Stimulated activated CD4-positive, alpha-beta T cell treated with anti-CD3 and anti-CD28 coated beads, Interleukin-4, amount 100 ng/mL, for 1 hour (primary cell): ENCODE measurements at regions not wholly inside any gene's neighbourhood (a gene's known extent, or its start where the extent isn't known, plus 50 kb on each side); places are given as distances from the start of the nearest gene placed in this dataset.

ENCODE experiments used
- DNase-seq: peaks from one replicate; pipeline ENCODE4 v3.0.0-alpha.2; 2020

DNA sequence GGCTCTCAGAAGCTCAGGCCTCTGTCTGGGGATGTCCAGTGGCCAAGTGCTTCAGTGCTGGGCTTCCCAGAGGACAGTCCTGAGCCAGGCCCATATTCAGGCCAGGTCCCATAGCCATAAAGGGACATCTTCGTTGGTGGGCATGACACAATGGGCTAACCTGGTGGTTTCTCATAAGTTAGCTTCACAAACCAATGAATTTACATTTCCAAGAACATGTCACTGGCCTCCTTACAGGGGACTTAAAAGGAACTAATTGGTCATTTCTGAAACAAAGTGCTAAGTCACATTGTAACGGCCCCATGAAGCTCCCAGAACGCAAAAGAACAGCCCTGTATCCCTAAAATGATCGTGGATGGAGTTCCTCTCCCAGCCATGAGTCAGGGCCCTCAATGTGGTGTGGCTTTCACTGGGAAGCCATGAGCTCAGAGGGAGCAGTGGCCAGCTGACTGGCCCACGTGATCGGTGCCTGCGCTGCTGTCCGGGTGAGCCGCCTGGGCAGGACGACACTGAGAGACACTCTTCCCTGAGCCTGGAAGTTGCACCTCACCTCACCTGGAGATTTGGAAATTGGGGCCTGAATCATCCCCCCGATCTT lies 163.7 kb upstream of the APCDD1 start:
- no peak for DNase-seq

DNA sequence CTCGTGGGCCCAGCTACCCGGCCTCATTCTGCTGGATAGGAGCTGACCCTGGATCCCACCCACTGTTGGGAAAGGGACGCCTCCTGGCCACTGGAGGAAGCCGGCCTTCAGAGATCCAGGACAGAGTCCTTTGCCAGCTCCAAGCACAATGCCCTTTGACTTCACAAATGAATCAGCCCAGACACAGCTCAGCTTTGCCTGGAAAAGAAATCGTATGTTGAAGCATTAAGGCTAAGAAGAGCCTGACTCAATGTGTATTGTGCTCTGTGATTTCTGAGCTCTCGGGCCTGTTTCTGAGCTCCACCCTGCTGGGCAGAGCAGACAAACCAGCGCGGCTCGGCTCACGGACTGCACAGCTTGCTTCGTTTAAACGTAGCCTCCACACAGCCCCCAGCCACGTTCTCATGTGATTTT lies 162.9 kb upstream of the APCDD1 start:
- no peak for DNase-seq

DNA sequence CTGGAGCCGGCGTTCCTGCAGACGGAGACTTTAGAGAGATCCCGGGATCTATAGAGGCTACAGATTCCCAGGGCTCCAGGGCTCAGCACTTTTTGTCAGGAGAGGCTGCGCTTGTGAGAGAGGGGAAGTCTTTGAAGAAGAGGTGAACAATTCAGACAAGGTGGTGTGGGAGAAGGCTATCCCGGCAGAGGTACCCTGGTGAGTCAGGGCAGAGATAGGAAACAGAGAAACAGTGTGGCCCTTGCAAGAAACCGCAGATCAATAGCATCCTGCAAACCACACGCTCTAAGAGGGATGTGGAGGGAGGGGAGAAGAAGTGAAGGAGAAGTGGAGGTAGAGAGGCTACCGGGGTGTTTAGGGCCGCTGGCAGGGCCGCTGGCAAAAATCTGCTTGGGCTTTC lies 160.5 kb upstream of the APCDD1 start:
- no peak for DNase-seq

DNA sequence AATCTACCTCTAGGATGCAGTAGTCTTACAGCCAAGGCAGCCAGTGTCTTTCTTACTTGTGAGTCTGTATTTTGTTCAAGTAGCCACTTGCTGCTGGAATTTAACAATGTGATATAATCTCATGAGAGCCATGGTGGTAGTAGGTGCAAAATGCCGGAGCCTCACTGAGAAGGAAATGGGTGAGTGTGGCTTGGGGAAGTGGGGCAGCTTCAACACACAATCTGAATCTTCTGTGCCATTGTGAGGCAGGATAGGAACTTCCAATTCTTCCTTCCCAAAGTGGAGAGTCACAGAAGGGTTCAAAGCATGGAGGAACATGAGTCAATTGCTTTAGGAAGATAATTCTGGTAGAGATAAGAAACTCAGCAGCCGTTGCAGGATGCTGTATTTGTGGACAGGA lies 158.7 kb upstream of the APCDD1 start:
- DNase-seq, result no peak

DNA sequence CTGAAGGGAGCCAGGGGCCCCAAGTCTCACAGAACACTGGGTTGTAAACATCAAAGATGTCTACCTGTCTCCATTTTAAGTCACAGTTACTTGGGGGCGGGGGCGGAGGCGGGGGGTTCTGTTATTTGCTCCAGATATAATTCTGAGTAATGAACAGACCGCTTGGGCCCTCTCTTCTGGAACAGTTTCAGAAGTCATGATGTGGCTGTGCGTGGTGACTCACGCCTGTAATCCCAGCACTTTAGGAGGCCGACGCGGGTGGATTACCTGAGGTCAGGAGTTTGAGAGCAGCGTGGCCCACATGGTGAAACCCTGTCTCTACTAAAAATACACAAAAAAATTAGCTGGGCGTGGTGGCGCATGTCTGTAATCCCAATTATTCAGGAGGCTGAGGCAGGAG lies 157.9 kb upstream of the APCDD1 start:
- no peak for DNase-seq

DNA sequence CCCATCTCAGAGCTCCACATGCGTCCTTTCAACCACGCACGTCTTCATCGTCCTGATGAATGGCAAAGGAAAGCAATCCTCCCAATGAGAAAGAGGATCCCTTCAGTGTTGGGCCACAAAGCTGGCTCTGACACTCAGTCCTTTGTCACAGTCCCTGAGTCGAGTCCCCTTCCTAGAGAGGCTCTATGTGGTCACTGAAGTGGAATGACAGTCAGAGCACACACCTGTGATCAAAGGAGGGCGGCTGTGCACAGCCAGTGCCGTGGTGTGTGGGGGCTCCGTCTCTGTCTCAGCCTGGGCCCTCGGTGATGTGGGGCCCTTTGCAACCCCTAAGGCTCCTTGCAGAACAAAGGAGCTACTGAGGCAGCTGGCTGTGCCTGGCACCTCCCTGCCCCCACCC lies 157.3 kb upstream of the APCDD1 start:
- no peak for DNase-seq

DNA sequence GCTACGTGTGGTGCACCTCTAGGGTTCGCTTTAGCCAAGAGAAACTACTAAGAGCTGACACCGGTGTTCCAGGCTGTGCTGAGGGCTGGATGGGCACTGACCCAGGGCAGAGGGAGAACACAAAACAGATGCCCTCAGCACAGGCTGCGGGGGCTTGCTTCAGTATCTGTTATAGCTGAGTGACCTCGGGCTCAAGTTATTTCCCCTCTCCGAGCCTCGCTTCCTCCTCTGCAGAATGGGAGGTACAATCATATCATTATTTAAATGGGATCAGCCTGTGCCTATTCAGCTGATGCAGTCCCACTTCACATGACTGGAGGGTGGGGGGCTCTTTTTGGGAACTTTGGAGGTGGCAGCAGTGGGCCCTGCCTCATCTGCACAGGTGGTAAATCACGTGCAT lies 156.1 kb upstream of the APCDD1 start:
- DNase-seq, result no peak

DNA sequence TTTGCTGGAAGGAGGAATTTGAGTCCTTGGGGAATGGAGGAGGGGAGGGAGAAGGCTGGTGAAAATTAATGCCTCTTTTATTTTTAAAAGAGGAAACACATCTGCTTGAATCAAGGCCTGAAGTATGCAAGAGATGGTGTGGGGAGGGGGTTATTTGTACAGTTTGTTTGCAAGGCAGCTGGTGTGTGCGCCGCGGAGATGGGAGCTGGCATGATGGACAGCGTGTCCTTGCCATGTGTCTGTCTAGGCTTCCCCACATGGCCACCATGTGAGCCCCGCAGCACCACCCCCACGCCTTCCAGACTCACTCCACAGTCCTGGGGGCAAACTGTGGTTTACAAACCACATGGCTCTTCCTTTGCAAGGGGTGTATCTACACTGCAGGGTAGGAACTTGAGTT lies 154.8 kb upstream of the APCDD1 start:
- DNase-seq, result no peak

DNA sequence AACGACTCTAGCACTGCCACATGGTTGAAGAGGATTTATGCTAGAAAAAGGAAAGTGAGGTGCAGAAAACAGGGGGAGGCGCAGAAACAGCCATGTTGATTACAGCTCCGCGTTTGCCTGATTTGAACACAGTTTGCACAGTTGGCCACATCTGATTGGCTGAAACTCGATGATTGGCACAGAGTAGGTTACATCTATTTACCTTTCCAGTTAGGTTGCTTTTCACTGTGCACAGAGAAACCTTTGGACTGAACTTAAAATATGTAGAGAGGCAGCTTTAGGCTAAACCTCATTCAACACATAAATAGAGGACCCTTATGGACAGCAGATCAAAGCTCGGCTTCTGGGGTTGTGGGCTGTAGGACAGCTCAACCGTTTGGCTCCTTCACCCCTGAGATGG lies 153.7 kb upstream of the APCDD1 start:
- DNase-seq, result no peak

DNA sequence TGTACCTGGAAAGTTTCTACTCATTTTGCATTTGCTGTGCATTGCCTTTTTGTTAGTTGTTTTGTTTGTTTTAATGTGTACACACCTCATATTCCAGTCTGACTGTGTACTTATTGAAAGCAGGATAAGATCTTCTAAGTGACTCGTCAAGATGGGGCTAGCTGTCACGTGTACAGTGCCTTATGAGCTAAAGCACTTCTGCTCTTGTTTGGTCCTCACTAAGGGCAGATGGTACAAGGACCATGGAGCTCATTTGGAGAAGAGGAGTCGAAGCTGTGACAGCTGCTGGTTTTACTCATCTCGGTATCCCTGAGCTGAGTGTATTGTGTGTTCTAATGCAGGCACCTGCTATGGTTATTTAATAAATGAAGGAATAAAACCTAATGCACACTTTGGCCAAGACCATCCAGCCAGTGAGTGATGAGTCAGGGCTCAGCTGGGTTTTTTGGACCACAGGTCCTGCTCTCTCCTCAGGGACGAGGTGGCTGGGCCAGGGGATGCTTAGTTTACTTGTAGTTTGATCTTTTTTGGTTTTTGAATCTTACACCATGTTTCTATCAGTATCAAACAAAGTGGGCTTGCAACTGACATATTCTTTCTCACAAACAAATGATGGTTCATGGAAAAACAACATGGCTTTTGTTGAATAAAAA lies 152.5 kb upstream of the APCDD1 start:
- DNase-seq, result no peak

DNA sequence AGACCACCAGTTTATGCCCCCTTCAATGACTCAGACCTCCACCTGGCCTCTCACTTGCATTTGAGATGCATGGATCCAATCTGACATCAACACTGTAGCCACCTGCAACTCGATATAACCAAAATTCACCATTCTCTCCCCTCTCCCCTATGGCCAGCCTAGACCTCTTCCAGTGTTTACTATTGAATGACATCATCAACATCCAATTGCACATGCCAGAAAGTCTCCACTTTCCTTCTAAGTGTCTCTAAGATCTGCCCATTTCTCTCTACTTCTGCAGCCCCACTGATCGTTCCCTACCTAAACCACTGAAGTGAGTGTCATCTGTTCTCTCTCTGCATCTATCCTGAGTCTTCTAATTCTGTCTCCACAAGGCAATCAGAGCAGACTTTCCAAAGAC lies 151.3 kb upstream of the APCDD1 start:
- no peak for DNase-seq

DNA sequence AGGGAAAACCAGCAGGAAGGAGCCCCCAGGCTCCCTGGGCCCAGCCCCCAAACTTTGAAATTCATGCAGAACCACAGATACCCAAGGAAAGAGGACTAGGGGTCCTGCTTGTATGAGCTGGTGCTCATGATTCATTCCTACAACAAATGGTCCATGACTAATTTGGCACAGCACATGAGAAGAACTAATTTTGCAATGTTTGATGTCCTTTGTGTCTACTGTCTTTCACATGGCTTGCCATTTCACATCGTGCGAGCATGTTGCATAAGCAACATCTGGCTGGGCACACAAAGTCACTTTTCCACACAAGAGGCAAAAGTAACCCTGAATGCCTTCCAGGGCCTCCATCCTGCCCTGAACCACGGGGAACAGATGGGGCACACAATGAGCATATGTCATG lies 149.6 kb upstream of the APCDD1 start:
- no peak for DNase-seq

DNA sequence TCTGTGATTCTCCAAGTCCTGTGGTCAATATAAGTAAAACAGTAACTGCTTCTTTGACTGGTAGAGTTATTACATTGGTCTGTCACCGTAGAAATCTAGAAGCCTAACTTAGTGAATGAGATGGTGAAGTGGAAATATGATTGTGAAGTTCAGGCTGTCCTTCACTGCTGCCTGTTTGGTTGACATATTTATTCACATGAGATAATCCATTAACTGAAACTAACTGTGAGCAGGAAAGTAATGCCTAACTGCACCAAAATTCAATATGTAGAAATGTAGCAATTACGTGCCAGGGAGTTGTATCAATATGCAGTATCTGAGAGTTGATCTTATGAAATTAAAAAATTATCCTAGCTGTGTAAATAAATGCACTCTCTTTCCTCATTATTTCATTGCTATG lies 147.7 kb upstream of the APCDD1 start:
- DNase-seq, result no peak

DNA sequence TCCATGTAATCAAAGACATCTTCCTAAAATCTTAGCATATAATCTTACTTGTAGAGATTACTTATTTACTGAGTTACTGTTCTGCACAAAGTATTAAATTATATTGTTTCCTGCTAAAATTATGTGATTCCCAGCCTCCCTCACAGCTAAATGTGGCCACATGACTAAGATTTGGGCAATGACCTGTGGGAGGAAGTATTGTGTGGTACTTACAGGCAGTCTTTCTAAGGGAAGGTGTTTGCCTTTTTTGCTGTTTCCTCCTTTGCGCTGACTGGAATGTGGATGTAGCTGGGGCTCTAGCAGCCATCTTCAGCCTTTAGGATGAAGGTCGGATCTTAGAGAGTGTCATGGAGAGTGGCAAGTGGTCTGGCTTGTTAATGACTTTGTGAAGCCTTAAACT lies 146.3 kb upstream of the APCDD1 start:
- DNase-seq, result no peak

DNA sequence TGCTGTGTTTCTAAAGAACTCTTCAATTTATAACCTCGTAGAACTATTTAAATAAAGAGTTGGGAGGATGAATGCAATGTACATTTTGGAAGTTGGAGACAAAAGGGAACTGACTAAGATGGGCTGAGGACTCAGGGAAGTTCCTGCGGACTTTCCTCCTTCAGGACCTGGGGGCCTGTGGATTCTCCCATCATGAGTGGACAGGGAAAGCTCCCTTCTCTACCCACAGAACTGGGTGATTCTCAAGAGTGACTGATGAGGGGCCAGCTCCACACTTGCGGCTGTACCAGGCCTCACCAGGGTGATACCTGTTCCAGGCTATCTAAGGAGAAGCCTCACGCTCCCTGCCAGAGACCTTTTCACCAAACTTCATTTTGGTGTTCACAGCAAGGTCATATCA lies 143.8 kb upstream of the APCDD1 start:
- DNase-seq, result no peak

DNA sequence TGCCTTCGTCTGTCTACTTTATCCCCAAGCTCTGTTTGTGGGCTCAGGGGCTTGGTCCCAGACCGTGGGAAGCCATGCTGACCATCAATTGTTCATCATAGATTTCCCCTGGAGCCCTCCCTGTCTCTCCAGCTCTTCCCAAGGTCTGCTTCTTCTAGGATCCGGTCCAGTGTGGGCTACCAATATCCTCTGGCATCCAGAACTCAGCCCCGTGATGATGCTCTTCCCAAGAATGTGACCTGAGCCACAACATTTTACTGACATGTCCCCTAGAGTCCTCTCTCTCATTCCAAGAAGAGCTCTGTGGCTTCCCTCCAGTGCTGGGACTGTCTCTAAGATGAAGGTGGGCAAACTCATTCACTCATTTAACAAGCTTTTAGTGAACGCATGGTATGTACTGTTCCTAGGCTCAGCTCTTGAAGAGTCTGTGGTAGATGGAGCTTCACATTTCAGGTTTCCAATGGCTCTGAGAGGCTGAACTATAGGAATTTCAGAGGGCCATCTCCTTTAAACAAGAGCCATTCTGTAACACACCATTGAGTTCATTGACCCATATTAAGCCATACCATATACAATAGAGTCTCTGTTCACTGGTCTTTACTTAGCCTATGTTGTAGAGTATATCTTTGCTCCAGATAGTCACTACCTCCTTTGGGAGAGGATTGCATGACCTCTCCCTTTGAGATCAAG lies 142.0 kb upstream of the APCDD1 start:
- no peak for DNase-seq

DNA sequence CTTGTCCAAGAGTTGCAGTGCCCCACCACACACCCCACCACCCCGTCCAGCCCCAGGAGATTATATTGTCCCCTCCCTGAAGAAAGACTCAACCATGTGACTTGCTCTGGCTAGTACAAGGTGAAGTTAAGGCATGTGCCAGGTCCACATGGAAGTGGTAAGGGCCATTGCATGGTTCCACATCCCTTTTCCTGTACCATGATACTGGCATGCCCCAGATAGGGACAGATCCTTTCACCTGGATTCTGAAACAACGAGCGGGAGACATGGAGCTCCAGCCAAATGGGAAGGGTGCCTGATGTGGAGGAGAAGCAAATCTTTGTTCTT lies 141.5 kb upstream of the APCDD1 start:
- no peak for DNase-seq

DNA sequence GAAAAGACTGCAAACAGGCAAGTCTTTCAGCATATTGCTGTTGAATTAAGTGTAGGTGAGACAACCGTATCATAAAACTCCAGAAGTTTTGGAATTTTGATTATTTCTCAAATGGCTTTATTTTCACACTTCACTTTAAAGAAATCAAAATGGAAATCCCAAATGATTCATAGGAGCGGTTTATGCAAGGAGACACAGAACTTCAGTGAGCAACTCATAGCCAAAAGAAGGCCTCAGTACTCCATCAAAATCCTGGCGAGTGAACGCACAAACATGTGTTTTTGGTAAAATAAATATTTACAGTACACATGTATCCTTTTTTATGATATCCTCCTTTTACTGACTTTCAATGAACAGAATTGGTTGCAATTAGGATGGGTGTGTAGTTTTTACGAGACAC lies 140.4 kb upstream of the APCDD1 start:
- no peak for DNase-seq

DNA sequence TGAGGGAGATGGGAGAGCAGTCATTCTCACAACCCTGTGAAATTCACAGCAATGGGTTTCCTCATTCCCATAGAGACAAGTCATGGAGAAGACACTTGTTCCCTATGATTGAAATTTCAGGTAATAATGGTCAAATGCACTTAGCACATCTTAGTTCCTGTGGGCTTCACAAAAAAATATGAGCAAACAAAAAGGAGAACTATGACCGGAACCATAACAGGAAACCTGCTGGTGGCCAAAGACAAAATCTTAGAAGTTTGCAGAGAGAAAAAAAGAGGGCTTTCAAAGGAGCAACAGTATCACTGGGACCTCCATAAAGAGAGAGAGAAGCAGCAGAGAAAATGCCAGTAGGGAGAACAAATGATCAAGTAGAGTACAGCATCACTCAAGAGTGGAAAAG lies 138.9 kb upstream of the APCDD1 start:
- DNase-seq, result no peak

DNA sequence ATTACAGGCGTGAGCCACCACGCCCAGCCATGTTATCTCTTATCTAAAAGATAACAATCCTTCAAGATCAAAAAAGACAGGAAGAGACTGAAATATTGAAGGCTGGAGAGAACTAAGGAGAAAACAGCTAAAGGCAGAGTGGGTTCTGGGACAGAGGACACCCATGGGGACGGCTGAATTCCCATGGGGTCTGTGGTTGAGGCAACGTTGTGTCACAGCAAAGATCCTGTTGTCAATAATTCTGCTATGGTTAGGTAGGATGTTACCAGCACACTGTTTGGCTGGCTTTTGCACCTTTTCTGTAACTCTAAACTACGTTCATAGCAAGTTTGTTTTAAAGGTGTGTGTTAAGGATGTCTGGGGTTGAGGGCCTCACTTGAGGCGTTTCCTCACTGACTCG lies 137.7 kb upstream of the APCDD1 start:
- no peak for DNase-seq

DNA sequence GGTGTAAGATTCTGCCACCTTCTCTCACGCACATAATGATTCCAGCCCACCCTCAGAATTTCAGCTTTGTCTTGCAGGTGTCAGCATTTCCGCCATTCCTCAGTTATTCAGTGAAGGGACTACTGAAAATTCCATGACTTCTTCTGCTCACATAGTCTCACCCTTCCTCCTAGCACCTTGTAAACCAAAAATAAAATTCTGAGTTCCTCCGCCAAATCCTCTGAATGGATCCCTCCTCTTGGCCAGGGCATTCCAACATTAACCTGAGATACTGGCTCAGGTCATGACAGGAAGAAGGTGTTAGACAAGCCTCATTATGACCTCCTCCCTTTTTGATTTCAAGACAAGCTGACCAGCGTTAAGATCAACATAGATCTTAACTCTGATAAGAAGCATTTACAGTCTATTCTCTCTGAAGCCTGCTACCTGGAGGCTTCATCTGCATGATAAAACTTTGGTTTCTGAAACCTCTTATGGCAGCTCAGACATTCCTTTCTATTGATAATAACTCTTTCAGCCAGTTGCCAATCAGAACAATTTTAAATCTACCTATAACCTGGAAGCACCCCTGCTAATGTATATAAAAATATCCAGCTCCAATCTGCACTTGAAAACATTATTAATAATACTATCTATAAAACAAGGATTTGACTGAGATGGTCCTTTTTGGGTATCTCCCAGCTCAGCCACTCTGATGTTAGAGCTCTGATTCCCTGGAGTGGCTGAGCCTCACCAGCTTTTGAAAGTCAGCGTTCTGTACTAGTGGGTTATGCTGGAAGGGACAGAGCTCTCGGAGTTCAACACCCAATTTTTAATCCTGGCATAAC lies 136.4 kb upstream of the APCDD1 start:
- no peak for DNase-seq

DNA sequence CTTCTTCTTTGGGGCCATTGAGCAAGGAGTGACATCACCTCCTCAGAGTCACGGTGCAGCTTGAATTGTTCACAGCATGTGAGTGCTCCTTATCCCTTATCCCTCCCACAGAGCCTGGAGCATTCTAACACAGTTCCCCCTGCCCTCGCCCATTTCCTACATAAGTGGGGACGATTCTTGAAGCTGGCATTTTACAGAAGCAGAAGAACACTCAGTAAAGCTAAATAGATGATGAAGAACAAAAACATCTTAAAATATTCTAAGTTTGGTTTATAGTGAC lies 135.8 kb upstream of the APCDD1 start:
- DNase-seq, result no peak

DNA sequence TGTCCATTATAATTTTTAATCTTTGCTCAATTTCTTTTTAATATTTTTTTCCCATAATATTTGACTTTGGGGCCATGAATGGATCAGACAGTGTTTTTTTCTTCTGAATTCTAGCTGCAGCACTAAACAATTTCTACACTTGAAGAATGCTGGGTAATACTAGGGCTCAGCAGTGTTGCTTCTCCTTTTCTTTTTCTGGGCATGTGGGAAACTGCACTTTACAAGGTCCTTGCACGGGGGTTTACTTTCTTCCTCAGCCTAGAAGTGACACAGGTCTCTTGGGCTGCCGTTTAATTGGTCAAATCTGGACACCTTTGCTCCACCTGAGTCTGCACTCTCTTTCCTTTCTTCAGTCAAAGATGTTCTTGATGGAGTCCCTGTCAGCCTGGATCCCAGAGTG lies 135.4 kb upstream of the APCDD1 start:
- no peak for DNase-seq

DNA sequence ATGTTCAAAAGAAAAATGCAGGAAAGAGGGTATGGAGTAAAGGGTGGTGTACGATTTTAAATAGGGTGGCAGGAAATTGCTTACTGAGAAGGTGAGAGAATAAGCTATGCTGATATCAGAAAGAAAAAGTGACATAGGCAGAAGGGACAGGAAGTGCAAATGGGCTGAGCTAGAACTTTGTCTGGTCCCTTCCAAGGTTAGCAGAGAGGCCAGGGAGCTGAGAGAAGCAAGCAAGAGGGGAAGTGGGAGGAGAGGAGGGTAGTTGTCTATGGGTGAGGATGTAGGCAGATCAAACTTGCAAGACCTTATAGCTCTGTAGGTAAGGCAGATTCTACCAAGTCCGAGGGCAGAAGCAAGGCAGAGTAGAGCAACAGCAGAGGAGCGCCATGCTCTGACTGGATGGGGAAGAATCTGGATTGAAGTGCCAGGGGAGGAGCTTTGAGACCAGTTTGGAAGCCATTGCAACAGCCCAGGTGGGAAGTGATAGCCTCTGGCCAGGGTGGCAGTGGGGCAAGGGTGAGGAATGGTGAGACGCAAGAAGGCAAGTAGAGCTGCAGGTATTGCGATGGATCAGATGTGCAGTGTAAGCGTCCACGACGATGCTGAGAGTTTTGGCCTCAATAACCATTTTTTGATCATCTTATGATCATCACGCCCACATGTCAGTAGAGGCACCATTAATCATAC lies 134.4 kb upstream of the APCDD1 start:
- no peak for DNase-seq
